Keratinocyte (primary cell): ENCODE measurements at regions not wholly inside any gene's neighbourhood (a gene's known extent, or its start where the extent isn't known, plus 50 kb on each side); places are given as distances from the start of the nearest gene placed in this dataset.

Experiments used
- DNase-seq: peaks from one replicate; pipeline ENCODE4 v3.0.0-alpha.2; 2011; ENCODE audit warnings: low read depth, missing footprints, low spot score
- FAIRE-seq: peaks from 2 replicates; lab custom pipeline; 2011; peaks lifted over from hg19 to GRCh38; lab: Jason Lieb, UNC
- H2AFZ ChIP-seq: 2 replicates; pipeline ENCODE4 v1.6.0; 2012; ENCODE audit warnings: low read length, control low read depth, inconsistent platforms; ENCODE audit not compliant: control insufficient read depth
- H3K27ac ChIP-seq: 2 replicates; pipeline ENCODE4 v1.5.1; 2011; ENCODE audit warnings: low read length; ENCODE audit not compliant: control insufficient read depth, insufficient read depth
- H3K27me3 ChIP-seq: 3 replicates; pipeline ENCODE4 v1.6.0; 2011; ENCODE audit warnings: low read length; ENCODE audit not compliant: control insufficient read depth, insufficient read depth; ENCODE audit errors: extremely low read depth
- H3K36me3 ChIP-seq, 2 experiments: 2 replicates in 1 of 2; 3 replicates in 1 of 2; pipeline ENCODE4 v1.5.1; 2011; ENCODE audit warnings: low read length in 2 of 2, mild to moderate bottlenecking in 1 of 2; ENCODE audit not compliant: control insufficient read depth in 2 of 2, insufficient read depth in 2 of 2; ENCODE audit errors: extremely low read depth in 1 of 2
- H3K4me1 ChIP-seq: 3 replicates; pipeline ENCODE4 v1.5.1; 2011; ENCODE audit warnings: low read length; ENCODE audit not compliant: control insufficient read depth, insufficient read depth; ENCODE audit errors: extremely low read depth
- H3K4me2 ChIP-seq: 3 replicates; pipeline ENCODE4 v1.6.0; 2011; ENCODE audit warnings: low read depth, low read length; ENCODE audit not compliant: control insufficient read depth, insufficient read depth; ENCODE audit errors: extremely low read depth
- H3K4me3 ChIP-seq, 3 experiments: fragments of 200-600 bp in 1 of 3; sonication (generic) in 1 of 3; 2 replicates in 2 of 3; 3 replicates in 1 of 3; pipeline ENCODE4 v1.5.1; 2011 to 2016; ENCODE audit warnings: low read length in 3 of 3, mild to moderate bottlenecking in 3 of 3, control low read depth in 2 of 3, inconsistent platforms in 1 of 3, low read depth in 1 of 3, mixed read lengths in 1 of 3, mixed run types in 1 of 3, moderate library complexity in 1 of 3; ENCODE audit not compliant: control insufficient read depth in 2 of 3, insufficient read depth in 2 of 3; ENCODE audit errors: extremely low read depth in 1 of 3
- H3K79me2 ChIP-seq: 2 replicates; pipeline ENCODE4 v1.6.0; 2012; ENCODE audit warnings: low read length; ENCODE audit not compliant: control insufficient read depth, insufficient read depth
- H3K9ac ChIP-seq: 3 replicates; pipeline ENCODE4 v1.6.0; 2011; ENCODE audit warnings: low read length; ENCODE audit not compliant: control insufficient read depth, insufficient read depth; ENCODE audit errors: extremely low read depth
- H3K9me1 ChIP-seq: 3 replicates; pipeline ENCODE4 v1.6.0; 2011; ENCODE audit warnings: low read length; ENCODE audit not compliant: control insufficient read depth, insufficient read depth; ENCODE audit errors: extremely low read depth
- H3K9me3 ChIP-seq: 2 replicates; pipeline ENCODE4 v1.5.1; 2012; ENCODE audit warnings: low read depth, low read length; ENCODE audit not compliant: control insufficient read depth
- H4K20me1 ChIP-seq: 3 replicates; pipeline ENCODE4 v1.6.0; 2011; ENCODE audit warnings: low read length; ENCODE audit not compliant: control insufficient read depth, insufficient read depth; ENCODE audit errors: extremely low read depth
- CTCF ChIP-seq, 3 experiments: IDR thresholded peaks in 1 of 3; conservative IDR thresholded peaks in 1 of 3; optimal IDR thresholded peaks in 1 of 3; 2 replicates in 2 of 3; 3 replicates in 1 of 3; pipeline versions ENCODE3 to v1.5.1; 2011; ENCODE audit warnings: low read length in 3 of 3, mild to moderate bottlenecking in 3 of 3, moderate library complexity in 2 of 3, control low read depth in 1 of 3, inconsistent platforms in 1 of 3; ENCODE audit not compliant: insufficient read depth in 2 of 3; ENCODE audit errors: extremely low read depth in 1 of 3
- EZH2 ChIP-seq: IDR thresholded peaks from one replicate; pipeline ENCODE4 v1.6.1; 2012; ENCODE audit warnings: inconsistent platforms, mild to moderate bottlenecking, low read length, moderate library complexity
- dilution Hi-C: fragments of 300-500 bp; cut with MboI; formaldehyde crosslinking; loops from one replicate; pipeline ENCODE4 v1.7.0; 2020; ENCODE audit warnings: low sequenced_read_pairs; ENCODE audit not compliant: extremely low pct_ligation_motif_present

- DNase-seq (no peak), FAIRE-seq (no peak)
- no peaks in the 10 kb centered on the region for H3K79me2 ChIP-seq
- no peak overlapping the region for H3K4me3 ChIP-seq
- TF ChIP-seq EZH2 (no peak), CTCF (optimal IDR thresholded peaks at IDR 0.05 in 1 of 3, IDR thresholded peaks at IDR 0.05 in 1 of 3, conservative IDR thresholded peaks at IDR 0.05 in 1 of 3; ENCODE audit: extremely low read depth in 1 of 3, insufficient read depth in 2 of 3, low read length in 3 of 3) (no peak)
- H3K4me2 ChIP-seq: no peak overlapping the region
- no peaks in the 10 kb centered on the region for H4K20me1 ChIP-seq
- no peaks in the 10 kb centered on the region for H3K9me1 ChIP-seq
- no peaks in the 10 kb centered on the region for H3K36me3 ChIP-seq
- no peak overlapping the region for H3K27ac ChIP-seq
- dilution Hi-C loops: no loop called here
- no peaks in the 10 kb centered on the region for H3K9me3 ChIP-seq
- H3K9ac ChIP-seq: no peak overlapping the region
- no peak overlapping the region for H2AFZ ChIP-seq
- no peaks in the 10 kb centered on the region for H3K4me1 ChIP-seq
- H3K27me3 ChIP-seq: no peaks in the 10 kb centered on the region
These were observed 251.6 kb upstream of the MEOX2 start for GRCh38 chr7:15938115-15938514.

DNA sequence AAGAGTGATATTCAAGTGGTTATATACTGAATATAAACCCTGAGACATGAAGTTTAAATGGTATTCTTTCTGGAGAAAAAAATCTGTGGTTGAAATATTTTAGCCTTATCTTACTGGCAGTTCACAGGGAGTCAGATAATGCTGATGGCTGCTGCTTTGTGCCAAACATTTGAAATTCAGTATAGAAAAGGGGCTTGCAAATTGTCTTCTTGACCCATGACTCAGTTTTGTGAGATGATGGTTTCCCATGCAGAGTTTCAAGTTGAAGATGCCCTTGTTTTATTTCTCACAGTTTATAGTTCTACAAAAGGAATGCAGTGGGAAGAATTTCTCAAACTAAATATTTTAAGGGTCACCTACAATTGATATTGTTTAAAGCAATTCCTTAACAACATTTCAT is 251.1 kb upstream of the MEOX2 start:
- no peaks in the 10 kb centered on the region for H3K27me3 ChIP-seq
- no peaks in the 10 kb centered on the region for H4K20me1 ChIP-seq
- no peaks in the 10 kb centered on the region for H3K79me2 ChIP-seq
- no peak overlapping the region for H3K4me3 ChIP-seq
- TF ChIP-seq CTCF (optimal IDR thresholded peaks at IDR 0.05 in 1 of 3, IDR thresholded peaks at IDR 0.05 in 1 of 3, conservative IDR thresholded peaks at IDR 0.05 in 1 of 3; ENCODE audit: extremely low read depth in 1 of 3, insufficient read depth in 2 of 3, low read length in 3 of 3) (no peak), EZH2 (no peak)
- no peak for FAIRE-seq
- H3K9me1 ChIP-seq: no peaks in the 10 kb centered on the region
- dilution Hi-C loops: no loop called here
- H3K36me3 ChIP-seq: no peaks in the 10 kb centered on the region
- H3K4me1 ChIP-seq: no peaks in the 10 kb centered on the region
- no peaks in the 10 kb centered on the region for H3K9me3 ChIP-seq
- H3K4me2 ChIP-seq: no peak overlapping the region
- no peak overlapping the region for H3K27ac ChIP-seq
- H3K9ac ChIP-seq: no peak overlapping the region
- H2AFZ ChIP-seq: no peak overlapping the region
- no peak for DNase-seq
